ENCODE measurements at regions not wholly inside any gene's neighbourhood (a gene's known extent, or its start where the extent isn't known, plus 50 kb on each side); places are given as distances from the start of the nearest gene placed in this dataset.

GRCh38 chr13:31056644-31057271, 104.9 kb downstream of the HSPH1 start:
- H3K4me3 ChIP-seq, result no peak overlapping the region
- intact Hi-C loops (cut with DNase I), result no loop called here
- no peak for DNase-seq
- H3K27me3 ChIP-seq, result no peaks in the 10 kb centered on the region
- no peak overlapping the region for H3K27ac ChIP-seq
- no peaks in the 10 kb centered on the region for H3K36me3 ChIP-seq
- no peak for TF ChIP-seq POLR2AphosphoS5 (IDR thresholded peaks at IDR 0.05)
- TF ChIP-seq CTCF (IDR thresholded peaks at IDR 0.05), result no peak
- no peak for TF ChIP-seq POLR2A (IDR thresholded peaks at IDR 0.05)
- TF ChIP-seq EP300 (IDR thresholded peaks at IDR 0.05), result no peak
- H3K9me3 ChIP-seq, result no peaks in the 10 kb centered on the region
- H3K4me1 ChIP-seq, result no peaks in the 10 kb centered on the region
- 35 to 58% methylated on average over 10 of the region's 10 CpGs for WGBS, 2 donors

GRCh38 chr13:31055589-31055988, 106.1 kb downstream of the HSPH1 start:
- intact Hi-C loops (cut with DNase I), result no loop called here
- WGBS, 2 donors, result 85 to 90% methylated on average over 5 of the region's 5 CpGs
- no peak for DNase-seq

GRCh38 chr13:31054632-31055031, 107.1 kb downstream of the HSPH1 start:
- H3K27ac ChIP-seq, result no peak overlapping the region
- 91 to 95% methylated on average over 4 of the region's 4 CpGs for WGBS, 2 donors
- no peaks in the 10 kb centered on the region for H3K9me3 ChIP-seq
- no peak for DNase-seq
- no peaks in the 10 kb centered on the region for H3K27me3 ChIP-seq
- H3K4me1 ChIP-seq, result no peaks in the 10 kb centered on the region
- TF ChIP-seq EP300 (IDR thresholded peaks at IDR 0.05) (no peak), POLR2AphosphoS5 (IDR thresholded peaks at IDR 0.05) (no peak), CTCF (IDR thresholded peaks at IDR 0.05) (no peak), POLR2A (IDR thresholded peaks at IDR 0.05) (no peak)
- H3K36me3 ChIP-seq, result no peaks in the 10 kb centered on the region
- intact Hi-C loops (cut with DNase I), result no loop called here
- no peak overlapping the region for H3K4me3 ChIP-seq

More at GRCh38 chr13:31055589-31055988, 106.1 kb downstream of the HSPH1 start:
- Histone ChIP-seq H3K27ac (no peak overlapping the region), H3K27me3 (no peaks in the 10 kb centered on the region), H3K4me3 (no peak overlapping the region), H3K9me3 (no peaks in the 10 kb centered on the region), H3K36me3 (no peaks in the 10 kb centered on the region), H3K4me1 (no peaks in the 10 kb centered on the region)
- TF ChIP-seq EP300 (IDR thresholded peaks at IDR 0.05) (no peak), CTCF (IDR thresholded peaks at IDR 0.05) (no peak), POLR2AphosphoS5 (IDR thresholded peaks at IDR 0.05) (no peak)

GRCh38 chr13:31053896-31054295, 107.8 kb downstream of the HSPH1 start:
- no peak overlapping the region for H3K4me3 ChIP-seq
- no peak overlapping the region for H3K27ac ChIP-seq
- no peaks in the 10 kb centered on the region for H3K27me3 ChIP-seq
- H3K36me3 ChIP-seq, result no peaks in the 10 kb centered on the region
- no peaks in the 10 kb centered on the region for H3K9me3 ChIP-seq
- intact Hi-C loops (cut with DNase I), result no loop called here
- no peak for DNase-seq
- WGBS, 2 donors, result 91 to 93% methylated on average over 6 of the region's 6 CpGs
- no peaks in the 10 kb centered on the region for H3K4me1 ChIP-seq
- TF ChIP-seq POLR2AphosphoS5 (IDR thresholded peaks at IDR 0.05), result no peak
- TF ChIP-seq EP300 (IDR thresholded peaks at IDR 0.05), result no peak
- TF ChIP-seq POLR2A (IDR thresholded peaks at IDR 0.05), result no peak
- no peak for TF ChIP-seq CTCF (IDR thresholded peaks at IDR 0.05)

- H3K27ac ChIP-seq, result no peak overlapping the region
- H3K27me3 ChIP-seq, result no peaks in the 10 kb centered on the region
- no peaks in the 10 kb centered on the region for H3K36me3 ChIP-seq
- DNase-seq, result no peak
- WGBS, 2 donors, result 64 to 77% methylated on average over 7 of the region's 7 CpGs
- TF ChIP-seq POLR2AphosphoS5 (IDR thresholded peaks at IDR 0.05) (no peak), POLR2A (IDR thresholded peaks at IDR 0.05) (no peak), EP300 (IDR thresholded peaks at IDR 0.05) (no peak), CTCF (IDR thresholded peaks at IDR 0.05) (no peak)
- no peaks in the 10 kb centered on the region for H3K4me1 ChIP-seq
- H3K9me3 ChIP-seq, result no peaks in the 10 kb centered on the region
- intact Hi-C loops (cut with DNase I), result no loop called here
- no peak overlapping the region for H3K4me3 ChIP-seq
Measured at GRCh38 chr13:31053091-31053490, 108.6 kb downstream of the HSPH1 start.
